ENCODE measurements at regions not wholly inside any gene's neighbourhood (a gene's known extent, or its start where the extent isn't known, plus 50 kb on each side); places are given as distances from the start of the nearest gene placed in this dataset.

- TF ChIP-seq CTBP2 (IDR thresholded peaks at IDR 0.05; ENCODE audit: borderline replicate concordance, insufficient read depth, insufficient read length, low read length) (no peak), ZNF274 (IDR thresholded peaks at IDR 0.05; ENCODE audit: borderline replicate concordance, extremely low read depth, low read length) (no peak), SIRT6 (IDR thresholded peaks at IDR 0.05; ENCODE audit: low read length) (no peak), KDM4A (IDR thresholded peaks at IDR 0.05; ENCODE audit: low read depth, low read length, severe bottlenecking) (no peak)
- TF ChIP-seq, protein P1, sequence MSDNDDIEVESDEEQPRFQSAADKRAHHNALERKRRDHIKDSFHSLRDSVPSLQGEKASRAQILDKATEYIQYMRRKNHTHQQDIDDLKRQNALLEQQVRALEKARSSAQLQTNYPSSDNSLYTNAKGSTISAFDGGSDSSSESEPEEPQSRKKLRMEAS (IDR thresholded peaks at IDR 0.05), result no peak
These were observed 593.4 kb downstream of the PLPP3 start (continued) for GRCh38 chr1:55986003-55986402.
